ENCODE measurements at regions not wholly inside any gene's neighbourhood (a gene's known extent, or its start where the extent isn't known, plus 50 kb on each side); places are given as distances from the start of the nearest gene placed in this dataset.
A peak's percentile ranks its signal among the peaks of the same experiment; 100 is the strongest.
"Not testable (repeated sequence)": the region's sequence is repeated elsewhere in the genome, so short reads cannot be mapped to it uniquely, and the experiment has no call there.

GRCh38 chr10:124194199-124194824, 100.9 kb upstream of the CHST15 start:
- Histone ChIP-seq H3K79me2 (ENCODE audit: insufficient read depth, low read depth, low read length) (no peaks in the 10 kb centered on the region), H3K27ac (ENCODE audit: low read depth, low read length, poor library complexity, severe bottlenecking) (no peak overlapping the region), H3K36me3 (ENCODE audit: insufficient read depth, low read length) (no peaks in the 10 kb centered on the region), H3K9me2 (ENCODE audit: insufficient read depth, low read length) (no peaks in the 10 kb centered on the region), H4K20me1 (ENCODE audit: insufficient read depth, low read length) (no peaks in the 10 kb centered on the region), H3K4me2 (ENCODE audit: low read length) (no peak overlapping the region; the same call in 1 of the 2 replicates), H3K4me1 (ENCODE audit: insufficient read depth, low read length, poor library complexity, severe bottlenecking) (peaks cover 13% of the 10 kb centered on the region), H3K4me3 (ENCODE audit: low read depth, low read length, poor library complexity, severe bottlenecking) (no peak overlapping the region), H2AFZ (ENCODE audit: low read length) (peak overlapping the region; percentile 19; the same call in 1 of the 2 replicates), H3K9me3 (ENCODE audit: low read length) (no peaks in the 10 kb centered on the region)
- no peak for TF ChIP-seq EZH2phosphoT487 (IDR thresholded peaks at IDR 0.05; ENCODE audit: borderline replicate concordance, low read depth, low read length)
- TF ChIP-seq, protein P1, sequence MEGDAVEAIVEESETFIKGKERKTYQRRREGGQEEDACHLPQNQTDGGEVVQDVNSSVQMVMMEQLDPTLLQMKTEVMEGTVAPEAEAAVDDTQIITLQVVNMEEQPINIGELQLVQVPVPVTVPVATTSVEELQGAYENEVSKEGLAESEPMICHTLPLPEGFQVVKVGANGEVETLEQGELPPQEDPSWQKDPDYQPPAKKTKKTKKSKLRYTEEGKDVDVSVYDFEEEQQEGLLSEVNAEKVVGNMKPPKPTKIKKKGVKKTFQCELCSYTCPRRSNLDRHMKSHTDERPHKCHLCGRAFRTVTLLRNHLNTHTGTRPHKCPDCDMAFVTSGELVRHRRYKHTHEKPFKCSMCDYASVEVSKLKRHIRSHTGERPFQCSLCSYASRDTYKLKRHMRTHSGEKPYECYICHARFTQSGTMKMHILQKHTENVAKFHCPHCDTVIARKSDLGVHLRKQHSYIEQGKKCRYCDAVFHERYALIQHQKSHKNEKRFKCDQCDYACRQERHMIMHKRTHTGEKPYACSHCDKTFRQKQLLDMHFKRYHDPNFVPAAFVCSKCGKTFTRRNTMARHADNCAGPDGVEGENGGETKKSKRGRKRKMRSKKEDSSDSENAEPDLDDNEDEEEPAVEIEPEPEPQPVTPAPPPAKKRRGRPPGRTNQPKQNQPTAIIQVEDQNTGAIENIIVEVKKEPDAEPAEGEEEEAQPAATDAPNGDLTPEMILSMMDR (conservative IDR thresholded peaks at IDR 0.05; ENCODE audit: low read length) = no peak
- no TSS peak for BruUV-seq (replicated peaks)
- POLR2A ChIA-PET = no interaction called here
- intact Hi-C loops (cut with micrococcal nuclease; ENCODE audit: unreplicated experiment) = no loop called here
- DNase-seq (ENCODE audit: low spot score) = peak; percentile 39
- CTCF ChIA-PET (ENCODE audit: unreplicated experiment) = no interaction called here

DNA sequence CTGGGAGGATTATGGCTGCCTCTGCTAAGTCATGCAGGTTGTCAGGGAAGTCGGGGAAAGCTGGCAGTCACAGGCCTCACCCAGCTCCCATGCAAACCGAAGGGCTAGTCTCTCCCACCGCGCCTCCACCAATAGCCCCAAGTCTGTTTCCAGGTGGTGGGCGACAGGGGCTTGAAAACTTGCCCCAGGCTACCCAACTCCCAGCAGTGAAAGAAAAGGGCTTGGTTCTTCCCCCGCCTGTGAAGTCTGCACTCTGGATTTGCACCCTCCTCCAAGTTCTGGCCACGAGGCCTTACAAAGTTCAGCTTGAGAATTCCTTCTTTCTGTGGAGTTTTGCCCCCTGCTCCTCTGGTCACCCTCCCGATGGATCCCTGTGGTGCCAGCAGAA, 99.9 kb upstream of the CHST15 start:
- Histone ChIP-seq H3K36me3 (ENCODE audit: insufficient read depth, low read length) (no peaks in the 10 kb centered on the region), H3K9me2 (ENCODE audit: insufficient read depth, low read length) (no peaks in the 10 kb centered on the region), H3K4me3 (ENCODE audit: low read depth, low read length, poor library complexity, severe bottlenecking) (no peak overlapping the region), H2AFZ (ENCODE audit: low read length) (no peak overlapping the region), H3K27ac (ENCODE audit: low read depth, low read length, poor library complexity, severe bottlenecking) (no peak overlapping the region), H4K20me1 (ENCODE audit: insufficient read depth, low read length) (no peaks in the 10 kb centered on the region), H3K9me3 (ENCODE audit: low read length) (no peaks in the 10 kb centered on the region), H3K4me1 (ENCODE audit: insufficient read depth, low read length, poor library complexity, severe bottlenecking) (peaks cover 13% of the 10 kb centered on the region), H3K4me2 (ENCODE audit: low read length) (no peak overlapping the region), H3K79me2 (ENCODE audit: insufficient read depth, low read depth, low read length) (no peaks in the 10 kb centered on the region)
- no peak for DNase-seq (ENCODE audit: low spot score)
- TF ChIP-seq, protein P1 (conservative IDR thresholded peaks at IDR 0.05; ENCODE audit: low read length) = no peak; the same call in 1 of the 2 replicates
- no peak for TF ChIP-seq EZH2phosphoT487 (IDR thresholded peaks at IDR 0.05; ENCODE audit: borderline replicate concordance, low read depth, low read length)
- no TSS peak for BruUV-seq (replicated peaks)
- ChIA-PET CTCF (ENCODE audit: unreplicated experiment) (no interaction called here), POLR2A (interaction anchor here (1.1 kb wide), 1 partner anchor 24 kb away, joined by 3 read pairs; no protein-coding TSS in a partner anchor)
- intact Hi-C loops (cut with micrococcal nuclease; ENCODE audit: unreplicated experiment) = no loop called here

GRCh38 chr10:124192664-124193308, 99.4 kb upstream of the CHST15 start:
- CTCF ChIA-PET (ENCODE audit: unreplicated experiment); H3K27ac ChIP-seq (ENCODE audit: low read depth, low read length, poor library complexity, severe bottlenecking); BruUV-seq (replicated peaks); H4K20me1 ChIP-seq (ENCODE audit: insufficient read depth, low read length); H3K9me3 ChIP-seq (ENCODE audit: low read length); intact Hi-C loops (cut with micrococcal nuclease; ENCODE audit: unreplicated experiment); H3K79me2 ChIP-seq (ENCODE audit: insufficient read depth, low read depth, low read length); DNase-seq (ENCODE audit: low spot score); H3K36me3 ChIP-seq (ENCODE audit: insufficient read depth, low read length); H3K4me3 ChIP-seq (ENCODE audit: low read depth, low read length, poor library complexity, severe bottlenecking); H3K9me2 ChIP-seq (ENCODE audit: insufficient read depth, low read length); H3K4me2 ChIP-seq (ENCODE audit: low read length); H2AFZ ChIP-seq (ENCODE audit: low read length): not testable (repeated sequence)
- POLR2A ChIA-PET = interaction anchor here (1.1 kb wide), 2 partner anchors 12 to 23 kb away, joined by 3 read pairs; no protein-coding TSS in a partner anchor
- H3K4me1 ChIP-seq (ENCODE audit: insufficient read depth, low read length, poor library complexity, severe bottlenecking) = peaks cover 13% of the 10 kb centered on the region
- TF ChIP-seq, protein P1 (conservative IDR thresholded peaks at IDR 0.05; ENCODE audit: low read length) = peak; percentile 58

DNA sequence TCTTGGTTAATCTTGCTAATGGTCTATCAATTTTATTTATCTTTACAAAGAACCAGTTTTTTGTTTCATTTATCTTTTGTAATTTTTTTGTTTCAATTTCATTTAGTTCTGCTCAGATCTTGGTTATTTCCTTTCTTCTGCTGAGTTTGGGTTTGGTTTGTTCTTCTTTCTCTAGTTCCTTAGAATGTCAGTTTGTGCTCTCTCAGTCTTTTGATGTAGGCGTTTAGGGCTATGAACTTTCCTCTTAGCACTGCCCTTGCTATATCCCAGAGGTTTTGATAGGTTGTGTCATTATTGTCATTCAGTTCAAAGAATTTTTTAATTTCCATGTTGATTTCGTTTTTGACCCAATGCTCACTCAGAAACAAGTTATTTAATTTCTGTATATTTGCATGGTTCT, 97.1 kb upstream of the CHST15 start:
- BruUV-seq (replicated peaks); H3K9me3 ChIP-seq (ENCODE audit: low read length); H3K36me3 ChIP-seq (ENCODE audit: insufficient read depth, low read length); DNase-seq (ENCODE audit: low spot score); H3K4me3 ChIP-seq (ENCODE audit: low read depth, low read length, poor library complexity, severe bottlenecking); H4K20me1 ChIP-seq (ENCODE audit: insufficient read depth, low read length); CTCF ChIA-PET (ENCODE audit: unreplicated experiment); intact Hi-C loops (cut with micrococcal nuclease; ENCODE audit: unreplicated experiment); H3K4me2 ChIP-seq (ENCODE audit: low read length); H3K9me2 ChIP-seq (ENCODE audit: insufficient read depth, low read length); POLR2A ChIA-PET; H3K79me2 ChIP-seq (ENCODE audit: insufficient read depth, low read depth, low read length); H2AFZ ChIP-seq (ENCODE audit: low read length); H3K27ac ChIP-seq (ENCODE audit: low read depth, low read length, poor library complexity, severe bottlenecking): not testable (repeated sequence)
- peaks cover 13% of the 10 kb centered on the region for H3K4me1 ChIP-seq (ENCODE audit: insufficient read depth, low read length, poor library complexity, severe bottlenecking)
